Mesothelial cell of epicardium (in vitro differentiated cells): ENCODE measurements at regions not wholly inside any gene's neighbourhood (a gene's known extent, or its start where the extent isn't known, plus 50 kb on each side); places are given as distances from the start of the nearest gene placed in this dataset.

Experiments
- DNase-seq, 2 experiments: peaks; one replicate each; pipeline ENCODE4 v3.0.0; 2021; ENCODE audit warnings: low spot score in 2 of 2; ENCODE audit not compliant: unreplicated experiment in 2 of 2
- H3K27ac Mint-ChIP-seq: 2 replicates; pipeline ENCODE4 v1.8.0; 2021; ENCODE audit warnings: mixed read lengths
- H3K27me3 Mint-ChIP-seq: 2 replicates; pipeline ENCODE4 v1.8.0; 2021; ENCODE audit warnings: low read depth, mixed read lengths
- H3K36me3 Mint-ChIP-seq: 2 replicates; pipeline ENCODE4 v1.8.0; 2021; ENCODE audit warnings: mixed read lengths
- H3K4me1 Mint-ChIP-seq: 2 replicates; pipeline ENCODE4 v1.8.0; 2021; ENCODE audit warnings: mixed read lengths
- H3K4me3 Mint-ChIP-seq: 2 replicates; pipeline ENCODE4 v1.8.0; 2021; ENCODE audit warnings: mild to moderate bottlenecking, moderate library complexity, mixed read lengths
- H3K9me3 Mint-ChIP-seq: 2 replicates; pipeline ENCODE4 v1.8.0; 2021; ENCODE audit warnings: mixed read lengths
- CTCF ChIP-seq: fragments of 200-600 bp; sonication (generic); IDR thresholded peaks from one replicate; pipeline ENCODE4 v1.5.0; 2021; ENCODE audit warnings: antibody characterized with exemption; ENCODE audit not compliant: unreplicated experiment

GRCh38 chr11:134613646-134614045 is 201.6 kb upstream of the B3GAT1 start:
- no peaks in the 10 kb centered on the region for H3K36me3 Mint-ChIP-seq
- H3K27me3 Mint-ChIP-seq, result peaks cover 14% of the 10 kb centered on the region
- DNase-seq, result no peak
- H3K9me3 Mint-ChIP-seq, result no peaks in the 10 kb centered on the region
- no peak for TF ChIP-seq CTCF
- no peak overlapping the region for H3K4me3 Mint-ChIP-seq
- no peak overlapping the region for H3K27ac Mint-ChIP-seq
- peaks cover 3% of the 10 kb centered on the region for H3K4me1 Mint-ChIP-seq

- H3K9me3 Mint-ChIP-seq, result no peaks in the 10 kb centered on the region
- no peak overlapping the region for H3K4me3 Mint-ChIP-seq
- peaks cover 14% of the 10 kb centered on the region for H3K27me3 Mint-ChIP-seq
- TF ChIP-seq CTCF, result no peak
- H3K27ac Mint-ChIP-seq, result no peak overlapping the region
- DNase-seq, result no peak
- no peaks in the 10 kb centered on the region for H3K36me3 Mint-ChIP-seq
- peaks cover 14% of the 10 kb centered on the region for H3K4me1 Mint-ChIP-seq
Observed at GRCh38 chr11:134612140-134613030, 200.3 kb upstream of the B3GAT1 start.

GRCh38 chr11:134611537-134611936 is 199.5 kb upstream of the B3GAT1 start:
- no peak for TF ChIP-seq CTCF
- no peak for DNase-seq
- no peaks in the 10 kb centered on the region for H3K36me3 Mint-ChIP-seq
- H3K27me3 Mint-ChIP-seq, result peaks cover 14% of the 10 kb centered on the region
- no peak overlapping the region for H3K4me3 Mint-ChIP-seq
- no peaks in the 10 kb centered on the region for H3K9me3 Mint-ChIP-seq
- peaks cover 14% of the 10 kb centered on the region for H3K4me1 Mint-ChIP-seq
- H3K27ac Mint-ChIP-seq, result no peak overlapping the region

- DNase-seq, result no peak
- no peak for TF ChIP-seq CTCF
- Mint-ChIP-seq H3K4me3 (no peak overlapping the region), H3K4me1 (peaks cover 14% of the 10 kb centered on the region), H3K9me3 (peaks cover 10% of the 10 kb centered on the region), H3K27me3 (peaks cover 10% of the 10 kb centered on the region), H3K27ac (no peak overlapping the region), H3K36me3 (peaks cover 3% of the 10 kb centered on the region)
Observed at GRCh38 chr11:134610116-134610910, 198.3 kb upstream of the B3GAT1 start.

GRCh38 chr11:134609361-134610115 is 197.5 kb upstream of the B3GAT1 start:
- H3K4me3 Mint-ChIP-seq, result no peak overlapping the region
- peaks cover 3% of the 10 kb centered on the region for H3K36me3 Mint-ChIP-seq
- peaks cover 10% of the 10 kb centered on the region for H3K9me3 Mint-ChIP-seq
- peaks cover 10% of the 10 kb centered on the region for H3K27me3 Mint-ChIP-seq
- peaks cover 14% of the 10 kb centered on the region for H3K4me1 Mint-ChIP-seq
- no peak overlapping the region for H3K27ac Mint-ChIP-seq
- no peak for DNase-seq
- no peak for TF ChIP-seq CTCF
